HCT116 (cell line): ENCODE measurements at regions not wholly inside any gene's neighbourhood (a gene's known extent, or its start where the extent isn't known, plus 50 kb on each side); places are given as distances from the start of the nearest gene placed in this dataset.

ENCODE experiments used
- ATAC-seq: fragments of 200-7000 bp; cut with Tn5 transposase; 2 replicates; pipeline ENCODE4 v1.9.1; 2020; ENCODE audit warnings: mild to moderate bottlenecking, moderate library complexity
- BruUV-seq: library from RNA; stranded (reverse); fragments of 400-500 nt; replicated peaks from 2 replicates; lab custom pipeline; 2021; lab: Mats Ljungman, UMichigan
- CTCF ChIA-PET: fragments of 300-600 bp; sonication (Branson Sonifier 250); formaldehyde crosslinking; loops from one replicate; lab custom pipeline; 2021; ENCODE audit warnings: antibody characterized with exemption; lab: Charles Lee
- POLR2A ChIA-PET: fragments of 300-600, 350-600 bp; sonication (Branson Sonifier 250); formaldehyde crosslinking; loops from one replicate; lab custom pipeline; 2021; ENCODE audit warnings: antibody characterized with exemption; lab: Charles Lee
- RAD21 ChIA-PET, 2 experiments: fragments of 300-600 bp; sonication (Branson Sonifier 250); formaldehyde crosslinking; loops; one replicate each; lab custom pipeline; 2023; ENCODE audit warnings: low total read pairs in 2 of 2; ENCODE audit not compliant: uncharacterized antibody in 2 of 2, unreplicated experiment in 2 of 2, low non-redundant PET in 1 of 2; lab: Charles Lee
- DNase-seq: peaks from one replicate; pipeline ENCODE4 v3.0.0-alpha.2; 2010; ENCODE audit warnings: low read depth, low spot score
- H2AFZ ChIP-seq: fragments of 200-600 bp; shearing (Covaris generic), sonication (generic); 2 replicates; pipeline ENCODE4 v1.6.1; 2017; ENCODE audit warnings: low read depth, mixed run types, mixed read lengths, antibody characterized with exemption, low read length; ENCODE audit not compliant: poor library complexity, severe bottlenecking
- H3K27ac ChIP-seq: 2 replicates; pipeline ENCODE4 v1.5.1; 2012; ENCODE audit warnings: low read depth, low read length
- H3K27me3 ChIP-seq: fragments of 200-600 bp; sonication (generic); 2 replicates; pipeline ENCODE4 v1.6.1; 2016; ENCODE audit warnings: mixed run types, low read length, mixed read lengths; ENCODE audit not compliant: insufficient read depth
- H3K36me3 ChIP-seq, 2 experiments: fragments of 200-500 bp in 1 of 2; fragments of 200-600 bp in 1 of 2; sonication (Bioruptor generic) in 1 of 2; sonication (generic) in 1 of 2; 2 replicates each; pipeline versions ENCODE4 v1.5.1 to v1.6.1; 2014 to 2016; ENCODE audit warnings: low read length in 2 of 2, inconsistent platforms in 1 of 2, mixed read lengths in 1 of 2, mixed run types in 1 of 2; ENCODE audit not compliant: insufficient read depth in 2 of 2, control insufficient read depth in 1 of 2
- H3K4me1 ChIP-seq, 2 experiments: fragments of 200-600 bp in 1 of 2; sonication (generic) in 1 of 2; 2 replicates each; pipeline versions ENCODE4 v1.5.1 to v1.6.1; 2012 to 2017; ENCODE audit warnings: low read length in 2 of 2, inconsistent platforms in 1 of 2, mild to moderate bottlenecking in 1 of 2, mixed read lengths in 1 of 2, mixed run types in 1 of 2, moderate library complexity in 1 of 2; ENCODE audit not compliant: insufficient read depth in 2 of 2, control insufficient read depth in 1 of 2
- H3K4me2 ChIP-seq: fragments of 200-600 bp; sonication (generic); 2 replicates; pipeline ENCODE4 v1.6.1; 2017; ENCODE audit warnings: mixed run types, low read length, mixed read lengths
- H3K4me3 ChIP-seq, 2 experiments: fragments of 200-600 bp in 1 of 2; sonication (generic) in 1 of 2; replicated peaks in 1 of 2; 2 replicates each; pipeline ENCODE4 v1.5.1; 2011 to 2016; ENCODE audit warnings: low read length in 2 of 2, control low read depth in 1 of 2, low read depth in 1 of 2, mild to moderate bottlenecking in 1 of 2, mixed read lengths in 1 of 2, mixed run types in 1 of 2
- H3K79me2 ChIP-seq: fragments of 200-600 bp; sonication (generic); 2 replicates; pipeline ENCODE4 v1.6.1; 2017; ENCODE audit warnings: mild to moderate bottlenecking, mixed run types, low read length, moderate library complexity, mixed read lengths; ENCODE audit not compliant: insufficient read depth
- H3K9ac ChIP-seq: fragments of 200-600 bp; sonication (generic); 2 replicates; pipeline ENCODE4 v1.6.1; 2016; ENCODE audit warnings: low read length, mixed read lengths
- H3K9me2 ChIP-seq: fragments of 200-600 bp; sonication (generic), shearing (Covaris generic); 2 replicates; pipeline ENCODE4 v1.6.1; 2017; ENCODE audit warnings: mixed run types, mild to moderate bottlenecking, moderate library complexity; ENCODE audit not compliant: insufficient read depth
- H3K9me3 ChIP-seq, 2 experiments: fragments of 200-500 bp in 1 of 2; fragments of 200-600 bp in 1 of 2; sonication (Bioruptor generic) in 1 of 2; sonication (generic) in 1 of 2; 2 replicates each; pipeline ENCODE4 v1.6.1; 2014 to 2017; ENCODE audit warnings: low read length in 2 of 2, mixed read lengths in 2 of 2, inconsistent platforms in 1 of 2, low read depth in 1 of 2, mild to moderate bottlenecking in 1 of 2, mixed run types in 1 of 2, moderate library complexity in 1 of 2; ENCODE audit not compliant: control insufficient read depth in 1 of 2, insufficient read depth in 1 of 2
- H4K20me1 ChIP-seq: fragments of 200-600 bp; sonication (generic), shearing (Covaris generic); 2 replicates; pipeline ENCODE4 v1.6.1; 2017; ENCODE audit warnings: mixed run types, mild to moderate bottlenecking, moderate library complexity; ENCODE audit not compliant: insufficient read depth
- CEBPB ChIP-seq: IDR thresholded peaks from 2 replicates; pipeline ENCODE4 v1.6.1; 2012; ENCODE audit warnings: low read depth
- ELF1 ChIP-seq: IDR thresholded peaks from 2 replicates; pipeline ENCODE4 v1.6.1; 2012; ENCODE audit warnings: low read depth, borderline replicate concordance
- EZH2 ChIP-seq: fragments of 200-600 bp; sonication (generic); IDR thresholded peaks from 2 replicates; pipeline ENCODE4 v1.6.1; 2017; ENCODE audit warnings: antibody characterized with exemption, mixed run types
- EZH2phosphoT487 ChIP-seq: fragments of 200-600 bp; IDR thresholded peaks from 2 replicates; pipeline ENCODE4 v1.6.1; 2018; ENCODE audit warnings: antibody characterized with exemption, borderline replicate concordance
- FOSL1 ChIP-seq: IDR thresholded peaks from 2 replicates; pipeline ENCODE4 v1.6.1; 2012; ENCODE audit warnings: low read depth
- JUND ChIP-seq: IDR thresholded peaks from 2 replicates; pipeline ENCODE4 v1.6.1; 2012
- POLR2AphosphoS5 ChIP-seq: IDR thresholded peaks from 2 replicates; pipeline ENCODE4 v1.6.1; 2011; ENCODE audit warnings: mild to moderate bottlenecking, low read depth, low read length, moderate library complexity
- RAD21 ChIP-seq: IDR thresholded peaks from 2 replicates; pipeline ENCODE4 v1.6.1; 2012; ENCODE audit warnings: low read depth, mild to moderate bottlenecking
- REST ChIP-seq: IDR thresholded peaks from 2 replicates; pipeline ENCODE4 v1.6.1; 2012; ENCODE audit warnings: low read depth
- SIN3A ChIP-seq: IDR thresholded peaks from 2 replicates; pipeline ENCODE4 v1.6.1; 2012; ENCODE audit warnings: low read depth
- SP1 ChIP-seq: IDR thresholded peaks from 2 replicates; pipeline ENCODE4 v1.6.1; 2012; ENCODE audit warnings: low read depth
- SRF ChIP-seq: IDR thresholded peaks from 2 replicates; pipeline ENCODE4 v1.6.1; 2012; ENCODE audit warnings: low read depth
- TCF7L2 ChIP-seq: IDR thresholded peaks from 2 replicates; pipeline ENCODE4 v1.7.0; 2011; ENCODE audit warnings: borderline replicate concordance, inconsistent platforms; ENCODE audit not compliant: insufficient read depth, insufficient read length; ENCODE audit errors: extremely low read depth
- YY1 ChIP-seq: IDR thresholded peaks from 2 replicates; pipeline ENCODE4 v1.6.1; 2011; ENCODE audit warnings: low read length, low read depth, moderate library complexity, mild to moderate bottlenecking; ENCODE audit not compliant: insufficient replicate concordance; ENCODE audit errors: extremely low read depth
- ZBTB33 ChIP-seq: IDR thresholded peaks from 2 replicates; pipeline ENCODE4 v1.6.1; 2011; ENCODE audit warnings: mild to moderate bottlenecking, low read length, moderate library complexity; ENCODE audit not compliant: insufficient replicate concordance; ENCODE audit errors: extremely low read depth
- intact Hi-C: fragments of 100-400 bp; cut with micrococcal nuclease; formaldehyde crosslinking; loops from 2 replicates; pipeline ENCODE4 v1.10.0; 2022
- TF ChIP-seq, protein P1 (sequence below), 3 experiments: fragments of 200-600 bp in 1 of 3; sonication (generic) in 1 of 3; IDR thresholded peaks in 2 of 3; conservative IDR thresholded peaks in 1 of 3; 2 replicates each; pipeline ENCODE4 v1.5.1; 2012 to 2017; ENCODE audit warnings: low read depth in 2 of 3, low read length in 2 of 3, antibody characterized with exemption in 1 of 3, borderline replicate concordance in 1 of 3, control low read depth in 1 of 3, mild to moderate bottlenecking in 1 of 3, mixed read lengths in 1 of 3, mixed run types in 1 of 3, moderate library complexity in 1 of 3; ENCODE audit not compliant: insufficient read depth in 1 of 3

- ChIA-PET RAD21 (no interaction called here), CTCF (no interaction called here)
- ATAC-seq: no peak
Observed at GRCh38 chr10:131424053-131424452, 112.5 kb upstream of the TCERG1L start.

More at GRCh38 chr10:131424053-131424452, 112.5 kb upstream of the TCERG1L start:
- Histone ChIP-seq H4K20me1 (no peaks in the 10 kb centered on the region), H3K9ac (no peak overlapping the region), H3K36me3 (no peaks in the 10 kb centered on the region), H3K4me1 (no peaks in the 10 kb centered on the region), H3K4me2 (no peak overlapping the region), H3K27me3 (0 out of 2 replicates have a peak, but pooled peaks cover 4% of the 10 kb centered on the region), H2AFZ (no peak overlapping the region), H3K79me2 (no peaks in the 10 kb centered on the region), H3K4me3 (no peak overlapping the region), H3K27ac (no peak overlapping the region), H3K9me3 (no peaks in the 10 kb centered on the region), H3K9me2 (no peaks in the 10 kb centered on the region)
- intact Hi-C loops: no loop called here
- BruUV-seq: no TSS peak
- DNase-seq: no peak
- TF ChIP-seq JUND (no peak), SP1 (no peak), SIN3A (no peak), RAD21 (no peak), YY1 (no peak), CEBPB (no peak), FOSL1 (no peak), ZBTB33 (no peak), EZH2 (no peak), TCF7L2 (no peak), ELF1 (no peak), EZH2phosphoT487 (no peak), REST (no peak), POLR2AphosphoS5 (no peak), SRF (no peak)
- TF ChIP-seq, protein P1, sequence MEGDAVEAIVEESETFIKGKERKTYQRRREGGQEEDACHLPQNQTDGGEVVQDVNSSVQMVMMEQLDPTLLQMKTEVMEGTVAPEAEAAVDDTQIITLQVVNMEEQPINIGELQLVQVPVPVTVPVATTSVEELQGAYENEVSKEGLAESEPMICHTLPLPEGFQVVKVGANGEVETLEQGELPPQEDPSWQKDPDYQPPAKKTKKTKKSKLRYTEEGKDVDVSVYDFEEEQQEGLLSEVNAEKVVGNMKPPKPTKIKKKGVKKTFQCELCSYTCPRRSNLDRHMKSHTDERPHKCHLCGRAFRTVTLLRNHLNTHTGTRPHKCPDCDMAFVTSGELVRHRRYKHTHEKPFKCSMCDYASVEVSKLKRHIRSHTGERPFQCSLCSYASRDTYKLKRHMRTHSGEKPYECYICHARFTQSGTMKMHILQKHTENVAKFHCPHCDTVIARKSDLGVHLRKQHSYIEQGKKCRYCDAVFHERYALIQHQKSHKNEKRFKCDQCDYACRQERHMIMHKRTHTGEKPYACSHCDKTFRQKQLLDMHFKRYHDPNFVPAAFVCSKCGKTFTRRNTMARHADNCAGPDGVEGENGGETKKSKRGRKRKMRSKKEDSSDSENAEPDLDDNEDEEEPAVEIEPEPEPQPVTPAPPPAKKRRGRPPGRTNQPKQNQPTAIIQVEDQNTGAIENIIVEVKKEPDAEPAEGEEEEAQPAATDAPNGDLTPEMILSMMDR (IDR thresholded peaks at IDR 0.05 in 2 of 3, conservative IDR thresholded peaks at IDR 0.05 in 1 of 3; ENCODE audit: borderline replicate concordance in 1 of 3, insufficient read depth in 1 of 3, low read depth in 2 of 3, low read length in 2 of 3): no peak
- POLR2A ChIA-PET: no interaction called here
